BE2C (cell line): ENCODE measurements at regions not wholly inside any gene's neighbourhood (a gene's known extent, or its start where the extent isn't known, plus 50 kb on each side); places are given as distances from the start of the nearest gene placed in this dataset.

Experiments used
- DNase-seq: peaks from one replicate; pipeline ENCODE4 v3.0.0-alpha.2; 2020
- H3K27me3 ChIP-seq: fragments of 250-450 bp; sonication (Bioruptor Pico); 2 replicates; pipeline ENCODE4 v1.5.1; 2020; ENCODE audit warnings: mild to moderate bottlenecking
- H3K36me3 ChIP-seq: fragments of 250-450 bp; sonication (Bioruptor Pico); 2 replicates; pipeline ENCODE4 v1.5.1; 2020; ENCODE audit warnings: mild to moderate bottlenecking
- H3K4me1 ChIP-seq: fragments of 250-450 bp; sonication (Bioruptor Pico); 2 replicates; pipeline ENCODE4 v1.5.1; 2020
- H3K4me3 ChIP-seq: 2 replicates; pipeline ENCODE4 v1.5.1; 2011; ENCODE audit warnings: low read depth, low read length
- H3K9me3 ChIP-seq: fragments of 250-450 bp; sonication (Bioruptor Pico); 2 replicates; pipeline ENCODE4 v1.5.1; 2020
- CTCF ChIP-seq: IDR thresholded peaks from 2 replicates; pipeline ENCODE4 v1.5.1; 2012; ENCODE audit warnings: mild to moderate bottlenecking, low read depth, low read length

DNA sequence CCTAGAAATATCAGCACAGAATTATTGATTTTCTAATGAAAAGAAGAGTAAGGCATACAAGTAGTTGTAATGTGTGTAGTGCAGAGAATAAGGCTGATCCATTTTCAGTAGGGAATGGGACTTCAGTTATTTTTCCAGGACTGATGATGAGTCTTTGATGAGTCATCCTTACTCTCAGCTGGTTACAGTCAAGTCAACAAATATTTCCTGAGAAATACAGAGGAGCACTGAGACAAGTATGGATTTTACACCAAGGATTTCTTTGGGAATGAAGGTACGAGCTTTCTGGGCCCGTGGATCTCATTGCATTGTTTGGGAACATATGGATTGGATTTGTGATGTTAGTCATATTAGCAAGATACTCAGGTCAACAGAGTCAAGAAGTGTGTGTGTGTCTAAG, 502.7 kb downstream of the FGF9 start:
- TF ChIP-seq CTCF, result no peak
- H3K36me3 ChIP-seq, result no peaks in the 10 kb centered on the region
- no peaks in the 10 kb centered on the region; the same call in 1 of the 2 replicates for H3K9me3 ChIP-seq
- H3K27me3 ChIP-seq, result no peaks in the 10 kb centered on the region
- DNase-seq, result no peak
- no peaks in the 10 kb centered on the region for H3K4me1 ChIP-seq
- H3K4me3 ChIP-seq, result no peak overlapping the region

DNA sequence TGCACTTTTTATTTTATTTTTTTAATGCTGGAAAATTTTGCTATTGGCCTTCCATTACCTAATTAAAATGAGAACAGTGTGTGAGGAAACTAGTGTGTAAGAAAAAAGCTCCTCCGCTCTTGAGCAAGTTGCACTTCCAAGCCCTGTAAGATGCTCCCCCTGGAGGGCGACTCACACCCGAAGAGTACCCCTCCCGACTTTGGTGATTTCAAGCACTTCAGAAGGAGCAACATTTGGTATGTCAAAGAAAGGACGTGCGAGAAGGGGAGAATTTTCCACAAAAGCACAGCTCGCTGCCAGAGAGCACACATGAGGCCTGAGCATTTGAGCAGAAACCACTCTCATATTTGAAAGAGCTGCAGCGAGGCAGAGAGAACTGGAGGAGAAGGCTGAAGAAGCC, 504.4 kb downstream of the FGF9 start:
- H3K9me3 ChIP-seq, result no peaks in the 10 kb centered on the region; the same call in 1 of the 2 replicates
- H3K4me3 ChIP-seq, result no peak overlapping the region
- no peaks in the 10 kb centered on the region for H3K4me1 ChIP-seq
- H3K36me3 ChIP-seq, result no peaks in the 10 kb centered on the region
- TF ChIP-seq CTCF, result no peak
- DNase-seq, result no peak
- no peaks in the 10 kb centered on the region for H3K27me3 ChIP-seq

DNA sequence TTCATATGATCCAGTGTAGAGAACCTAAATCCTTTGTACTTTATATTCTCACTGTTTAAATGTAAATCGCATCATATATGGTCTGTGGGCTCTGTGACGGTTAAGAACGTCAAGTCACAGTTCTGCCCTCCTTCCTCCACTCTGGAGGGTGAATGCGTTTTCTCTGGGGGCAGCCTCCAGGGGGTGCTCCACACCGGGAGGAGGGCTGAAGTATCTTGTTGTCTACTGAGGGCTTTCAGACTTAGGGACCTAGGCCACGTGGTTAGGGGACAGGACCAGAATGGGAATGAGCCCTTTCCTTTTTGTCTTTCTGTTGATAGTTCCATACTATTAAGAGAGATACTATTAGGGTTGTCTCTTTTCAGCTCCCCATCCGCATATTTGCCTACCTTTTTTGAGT, 504.9 kb downstream of the FGF9 start:
- no peaks in the 10 kb centered on the region for H3K27me3 ChIP-seq
- no peak for DNase-seq
- TF ChIP-seq CTCF, result no peak
- H3K4me3 ChIP-seq, result no peak overlapping the region
- H3K9me3 ChIP-seq, result no peaks in the 10 kb centered on the region; the same call in 1 of the 2 replicates
- H3K4me1 ChIP-seq, result no peaks in the 10 kb centered on the region
- H3K36me3 ChIP-seq, result no peaks in the 10 kb centered on the region

- no peaks in the 10 kb centered on the region for H3K36me3 ChIP-seq
- H3K4me3 ChIP-seq, result no peak overlapping the region
- no peak for TF ChIP-seq CTCF
- no peaks in the 10 kb centered on the region; the same call in 1 of the 2 replicates for H3K9me3 ChIP-seq
- no peaks in the 10 kb centered on the region for H3K4me1 ChIP-seq
- no peaks in the 10 kb centered on the region for H3K27me3 ChIP-seq
- DNase-seq, result no peak
Observed at GRCh38 chr13:22176968-22177520, 506.2 kb downstream of the FGF9 start.

- no peaks in the 10 kb centered on the region for H3K4me1 ChIP-seq
- H3K9me3 ChIP-seq, result no peaks in the 10 kb centered on the region; the same call in 1 of the 2 replicates
- H3K4me3 ChIP-seq, result no peak overlapping the region
- no peak for DNase-seq
- no peaks in the 10 kb centered on the region for H3K36me3 ChIP-seq
- TF ChIP-seq CTCF, result no peak
- no peaks in the 10 kb centered on the region for H3K27me3 ChIP-seq
Observed at GRCh38 chr13:22178878-22179277, 508.0 kb downstream of the FGF9 start.

DNA sequence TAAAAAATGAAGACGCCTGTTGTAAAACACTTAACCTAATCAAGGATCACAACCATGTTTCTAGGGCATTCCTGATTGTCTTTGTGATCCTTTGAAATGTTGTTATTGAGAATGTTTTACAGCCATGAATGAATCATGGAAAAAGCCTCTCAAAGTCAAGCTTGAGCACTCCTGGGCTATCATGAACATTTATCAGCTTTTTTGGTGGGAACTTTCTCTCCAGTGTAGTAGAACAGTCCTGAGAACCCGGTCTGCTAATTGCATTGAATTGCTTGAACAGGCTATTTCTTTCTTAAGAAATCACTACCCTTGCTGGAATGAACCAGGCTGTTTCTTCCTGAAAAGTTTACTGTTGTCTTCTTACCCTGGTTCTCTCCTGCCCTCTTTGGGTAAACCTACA, 516.5 kb downstream of the FGF9 start:
- no peak for TF ChIP-seq CTCF
- Histone ChIP-seq H3K4me3 (no peak overlapping the region), H3K9me3 (no peaks in the 10 kb centered on the region), H3K27me3 (no peaks in the 10 kb centered on the region), H3K4me1 (no peaks in the 10 kb centered on the region), H3K36me3 (no peaks in the 10 kb centered on the region)
- no peak for DNase-seq
